Thyroid gland (tissue), 4 donors: ENCODE measurements at regions not wholly inside any gene's neighbourhood (a gene's known extent, or its start where the extent isn't known, plus 50 kb on each side); places are given as distances from the start of the nearest gene placed in this dataset.

Experiments
- CTCF ChIP-seq, 6 experiments: fragments of 200-600 bp in 3 of 6; fragments of 450-650 bp in 3 of 6; sonication (generic) in 3 of 6; IDR thresholded peaks; one replicate each; pipeline ENCODE4 v1.5.1; 2016 to 2019; ENCODE audit warnings: antibody characterized with exemption in 6 of 6, mild to moderate bottlenecking in 2 of 6, inconsistent platforms in 1 of 6, moderate library complexity in 1 of 6
- POLR2A ChIP-seq, 2 donors: fragments of 450-650 bp; IDR thresholded peaks; one replicate each; pipeline ENCODE4 v1.6.1; 2017; ENCODE audit warnings: antibody characterized with exemption in 2 of 2, mild to moderate bottlenecking in 2 of 2, moderate library complexity in 1 of 2

GRCh38 chr13:40495621-40496001, 170.8 kb downstream of the FOXO1 start:
- TF ChIP-seq POLR2A (IDR thresholded peaks at IDR 0.05) (no peak), CTCF (IDR thresholded peaks at IDR 0.05) (no peak)
